Gastrocnemius medialis (tissue), 4 donors: ENCODE measurements at regions not wholly inside any gene's neighbourhood (a gene's known extent, or its start where the extent isn't known, plus 50 kb on each side); places are given as distances from the start of the nearest gene placed in this dataset.
"Not testable (repeated sequence)": the region's sequence is repeated elsewhere in the genome, so short reads cannot be mapped to it uniquely, and the experiment has no call there.

Source experiments
- ATAC-seq, 2 donors: fragments of 150-250 bp; one replicate each; pipeline ENCODE4 v1.9.1; 2016
- DNase-seq, 2 donors: peaks; one replicate each; pipeline ENCODE4 v3.0.0-alpha.2; 2019
- H3K27ac ChIP-seq, 4 donors: fragments of 200-600 bp; sonication (generic); 1 replicate in 1 of 4; 2 replicates in 3 of 4; pipeline ENCODE4 v1.5.1; 2016 to 2018; ENCODE audit warnings: mild to moderate bottlenecking in 2 of 4, moderate library complexity in 1 of 4
- H3K27me3 ChIP-seq, 3 donors: fragments of 200-600 bp; sonication (generic) in 2 of 3; 1 replicate in 1 of 3; 2 replicates in 2 of 3; pipeline versions ENCODE4 v1.5.1 to v1.6.0; 2016 to 2019; ENCODE audit warnings: mild to moderate bottlenecking in 1 of 3, moderate library complexity in 1 of 3
- H3K36me3 ChIP-seq, 2 donors: fragments of 200-600 bp; sonication (generic) in 1 of 2; one replicate each; pipeline ENCODE4 v1.5.1; 2017 to 2018
- H3K4me1 ChIP-seq, 2 donors: fragments of 200-600 bp; sonication (generic) in 1 of 2; one replicate each; pipeline ENCODE4 v1.5.1; 2016 to 2017; ENCODE audit warnings: mild to moderate bottlenecking in 2 of 2
- H3K4me3 ChIP-seq, 4 donors: fragments of 200-600 bp; sonication (generic) in 3 of 4; 1 replicate in 1 of 4; 2 replicates in 3 of 4; pipeline ENCODE4 v1.5.1; 2016 to 2019; ENCODE audit warnings: mild to moderate bottlenecking in 2 of 4
- H3K9me3 ChIP-seq, 3 donors: fragments of 200-600 bp; sonication (generic) in 2 of 3; 1 replicate in 1 of 3; 2 replicates in 2 of 3; pipeline ENCODE4 v1.5.1; 2016 to 2019
- POLR2A ChIP-seq, 2 donors: fragments of 450-650 bp; IDR thresholded peaks; one replicate each; pipeline ENCODE4 v1.6.1; 2017; ENCODE audit warnings: antibody characterized with exemption in 2 of 2, mild to moderate bottlenecking in 2 of 2, moderate library complexity in 2 of 2
- in situ Hi-C, 4 donors: fragments of 200-750 bp; cut with MboI; loops; one replicate each; pipeline versions ENCODE4 v1.15.0 to v1.8.0; 2017; ENCODE audit warnings: low sequenced_read_pairs in 4 of 4
- intact Hi-C: fragments of 100-400 bp; cut with DNase I; formaldehyde crosslinking; loops from one replicate; pipeline ENCODE4 v1.15.1; 2023; ENCODE audit warnings: low total_unique reads
- TF ChIP-seq, protein P1 (sequence below), 5 experiments: fragments of 450-650 bp in 3 of 5; fragments of 200-600 bp in 2 of 5; sonication (generic) in 2 of 5; IDR thresholded peaks in 4 of 5; conservative IDR thresholded peaks in 1 of 5; 1 replicate in 4 of 5; 2 replicates in 1 of 5; pipeline ENCODE4 v1.5.1; 2016 to 2019; ENCODE audit warnings: antibody characterized with exemption in 5 of 5, mild to moderate bottlenecking in 3 of 5, moderate library complexity in 3 of 5

DNA sequence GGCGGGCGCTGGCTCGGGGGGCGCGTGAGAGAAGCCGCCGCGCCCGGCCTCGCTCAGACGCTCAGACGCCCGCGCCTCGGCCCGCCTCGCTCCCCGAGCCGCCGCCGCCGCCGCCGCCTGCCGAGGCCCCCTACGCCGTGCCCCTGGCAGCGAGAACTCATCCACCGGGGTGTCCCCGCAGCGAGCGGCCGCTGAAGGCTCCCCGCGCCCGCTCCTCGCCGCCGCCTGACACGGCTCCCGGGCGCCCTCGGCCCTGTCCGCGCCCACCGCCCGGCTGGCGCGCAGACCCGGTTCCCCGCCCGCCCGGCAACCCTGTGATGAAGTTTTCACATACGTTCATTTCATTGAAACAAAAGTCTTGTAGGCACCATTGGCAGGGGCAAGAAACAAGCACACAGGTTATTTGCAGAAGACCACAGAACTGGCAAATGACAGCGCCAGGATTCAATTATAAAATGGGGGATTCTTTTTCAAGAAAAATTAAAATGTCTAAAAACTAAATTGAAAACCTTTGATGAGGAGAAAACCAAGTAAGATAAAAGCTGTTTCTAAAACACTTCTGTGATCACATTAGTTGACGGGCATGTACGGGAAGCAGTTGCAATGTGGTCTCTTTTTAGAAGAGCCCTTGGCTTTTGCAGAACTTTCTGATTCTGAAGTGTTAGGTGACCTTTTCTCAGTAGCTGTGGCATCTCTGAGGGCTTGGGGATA lies 50.5 kb upstream of the TUBA3D start:
- no peaks in the 10 kb centered on the region for H3K36me3 ChIP-seq
- no peak overlapping the region for H3K4me3 ChIP-seq
- peaks cover 33 to 49% (median 37%) of the 10 kb centered on the region in 3 donors for H3K27me3 ChIP-seq
- no peak overlapping the region for H3K27ac ChIP-seq
- intact Hi-C loops (no loop called here), in situ Hi-C loops (no loop called here)
- no peaks in the 10 kb centered on the region for H3K9me3 ChIP-seq
- DNase-seq (no peak), ATAC-seq (no peak)
- TF ChIP-seq POLR2A (IDR thresholded peaks at IDR 0.05): no peak
- TF ChIP-seq, protein P1, sequence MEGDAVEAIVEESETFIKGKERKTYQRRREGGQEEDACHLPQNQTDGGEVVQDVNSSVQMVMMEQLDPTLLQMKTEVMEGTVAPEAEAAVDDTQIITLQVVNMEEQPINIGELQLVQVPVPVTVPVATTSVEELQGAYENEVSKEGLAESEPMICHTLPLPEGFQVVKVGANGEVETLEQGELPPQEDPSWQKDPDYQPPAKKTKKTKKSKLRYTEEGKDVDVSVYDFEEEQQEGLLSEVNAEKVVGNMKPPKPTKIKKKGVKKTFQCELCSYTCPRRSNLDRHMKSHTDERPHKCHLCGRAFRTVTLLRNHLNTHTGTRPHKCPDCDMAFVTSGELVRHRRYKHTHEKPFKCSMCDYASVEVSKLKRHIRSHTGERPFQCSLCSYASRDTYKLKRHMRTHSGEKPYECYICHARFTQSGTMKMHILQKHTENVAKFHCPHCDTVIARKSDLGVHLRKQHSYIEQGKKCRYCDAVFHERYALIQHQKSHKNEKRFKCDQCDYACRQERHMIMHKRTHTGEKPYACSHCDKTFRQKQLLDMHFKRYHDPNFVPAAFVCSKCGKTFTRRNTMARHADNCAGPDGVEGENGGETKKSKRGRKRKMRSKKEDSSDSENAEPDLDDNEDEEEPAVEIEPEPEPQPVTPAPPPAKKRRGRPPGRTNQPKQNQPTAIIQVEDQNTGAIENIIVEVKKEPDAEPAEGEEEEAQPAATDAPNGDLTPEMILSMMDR (IDR thresholded peaks at IDR 0.05 in 4 of 5, conservative IDR thresholded peaks at IDR 0.05 in 1 of 5): no peak
- H3K4me1 ChIP-seq: no peaks in the 10 kb centered on the region

DNA sequence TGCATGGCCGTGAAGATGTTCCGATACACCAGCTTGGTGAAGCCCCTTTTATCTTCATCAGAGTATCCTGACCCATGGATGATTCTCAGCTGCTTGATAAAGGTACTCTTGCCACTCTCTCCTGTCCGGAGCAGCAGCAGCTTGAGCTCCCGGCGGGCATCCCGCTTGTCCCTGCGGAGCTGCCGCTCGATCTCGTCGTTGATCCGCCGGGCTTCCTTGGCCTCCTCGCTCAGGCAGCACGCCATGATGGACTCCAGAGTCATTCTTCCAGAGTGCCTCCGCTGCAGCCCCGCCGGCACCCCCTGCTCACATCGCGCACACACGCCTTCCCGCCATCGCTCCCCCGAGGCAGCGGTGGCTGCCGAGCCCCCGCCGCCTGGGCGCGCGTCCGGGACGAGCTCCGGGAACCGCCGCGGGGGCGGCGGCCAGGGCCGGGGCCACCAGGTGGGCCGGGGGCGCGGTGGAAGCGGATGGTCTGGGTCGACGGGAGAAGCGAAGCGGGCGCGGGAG lies 51.3 kb upstream of the TUBA3D start:
- ATAC-seq, H3K4me1 ChIP-seq, H3K4me3 ChIP-seq, H3K36me3 ChIP-seq, H3K9me3 ChIP-seq, intact Hi-C loops, H3K27ac ChIP-seq, DNase-seq: not testable (repeated sequence)
- in situ Hi-C loops: loop anchor here in 1 of 4 donors (25.0 kb wide), 1 partner anchor 713 kb away; no protein-coding TSS in a partner anchor
- peaks cover 33 to 48% (median 37%) of the 10 kb centered on the region in 3 donors for H3K27me3 ChIP-seq

DNA sequence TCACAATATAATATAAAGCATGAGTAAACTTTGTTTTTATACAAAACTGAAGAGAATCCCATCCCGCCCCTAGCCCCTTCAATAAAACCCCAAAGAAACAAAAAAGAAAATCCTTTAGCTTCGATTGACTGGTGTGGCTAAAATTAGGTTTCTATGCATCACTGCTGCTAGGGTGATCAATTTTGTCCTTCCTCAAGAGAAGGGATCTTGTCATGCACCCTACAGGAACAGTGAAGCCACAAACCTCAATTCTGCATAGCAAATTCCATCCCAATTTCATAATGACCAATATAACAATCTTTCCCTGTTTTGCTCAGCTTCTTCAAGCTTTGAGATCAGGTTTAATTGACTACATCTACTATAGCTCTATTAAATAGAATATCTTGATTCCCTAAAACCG lies 55.2 kb upstream of the TUBA3D start:
- DNase-seq, H3K9me3 ChIP-seq, H3K4me3 ChIP-seq, intact Hi-C loops, H3K4me1 ChIP-seq, ATAC-seq, H3K27ac ChIP-seq, H3K36me3 ChIP-seq: not testable (repeated sequence)
- in situ Hi-C loops: loop anchor here in 1 of 4 donors (25.0 kb wide), 1 partner anchor 717 kb away; no protein-coding TSS in a partner anchor
- H3K27me3 ChIP-seq: peaks cover 15 to 21% (median 21%) of the 10 kb centered on the region in 3 donors

DNA sequence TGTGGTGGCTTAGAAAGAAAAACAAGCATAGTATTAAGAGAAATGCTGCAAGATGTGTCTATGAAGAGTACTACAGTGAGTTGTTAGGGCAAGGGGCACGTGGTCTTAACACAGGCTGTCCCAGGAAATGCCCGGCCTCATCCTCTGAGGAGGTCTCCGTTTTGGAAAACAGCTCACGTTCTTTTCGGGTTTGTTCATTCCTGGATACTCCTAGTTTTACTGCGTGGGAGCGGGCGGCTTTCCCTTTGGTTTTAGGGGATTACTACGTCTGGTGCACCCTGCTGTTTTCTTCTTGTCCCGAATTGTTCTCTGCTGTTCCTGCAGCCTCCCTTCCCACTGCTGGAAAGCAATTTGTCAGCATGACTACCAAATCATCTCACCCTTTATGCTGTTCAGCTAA lies 55.5 kb upstream of the RAB6D start:
- ATAC-seq (no peak), DNase-seq (no peak)
- Histone ChIP-seq H3K9me3 (no peaks in the 10 kb centered on the region), H3K27ac (no peak overlapping the region), H3K4me1 (no peaks in the 10 kb centered on the region), H3K4me3 (no peak overlapping the region), H3K36me3 (no peaks in the 10 kb centered on the region), H3K27me3 (peaks cover 9 to 15% (median 14%) of the 10 kb centered on the region in 3 donors)
- in situ Hi-C loops: loop anchor here in 1 of 4 donors (25.0 kb wide), 1 partner anchor 718 kb away; no protein-coding TSS in a partner anchor
- intact Hi-C loops: no loop called here
- TF ChIP-seq, protein P1 (IDR thresholded peaks at IDR 0.05 in 4 of 5, conservative IDR thresholded peaks at IDR 0.05 in 1 of 5): no peak
- TF ChIP-seq POLR2A (IDR thresholded peaks at IDR 0.05): no peak

DNA sequence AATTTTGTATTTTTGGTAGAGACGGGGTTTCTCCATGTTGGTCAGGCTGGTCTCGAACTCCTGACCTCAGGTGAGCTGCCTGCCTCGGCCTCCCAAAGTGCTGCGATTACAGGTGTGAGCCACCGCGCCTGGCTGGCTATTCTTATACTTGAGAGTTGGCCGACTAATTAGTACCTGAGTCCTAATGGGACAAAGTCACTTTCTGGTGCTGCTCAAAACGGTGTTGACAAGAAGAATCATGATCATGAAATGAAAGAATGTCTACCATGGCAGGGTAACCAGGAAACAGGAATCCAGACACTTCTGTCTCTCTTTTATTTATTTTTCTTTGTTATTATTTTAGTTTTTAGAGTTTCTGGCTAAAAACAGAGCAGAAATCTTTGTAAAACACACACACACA lies 54.7 kb upstream of the RAB6D start:
- no peaks in the 10 kb centered on the region for H3K9me3 ChIP-seq
- DNase-seq: no peak
- H3K4me3 ChIP-seq: no peak overlapping the region
- ATAC-seq: no peak
- H3K27me3 ChIP-seq: peaks cover under 1 to 6% (median 5%) of the 10 kb centered on the region in 3 donors
- no peak for TF ChIP-seq POLR2A (IDR thresholded peaks at IDR 0.05)
- TF ChIP-seq, protein P1 (IDR thresholded peaks at IDR 0.05 in 4 of 5, conservative IDR thresholded peaks at IDR 0.05 in 1 of 5): no peak
- intact Hi-C loops (no loop called here), in situ Hi-C loops (loop anchor here in 1 of 4 donors (25.0 kb wide), 1 partner anchor 719 kb away; no protein-coding TSS in a partner anchor)
- no peaks in the 10 kb centered on the region for H3K4me1 ChIP-seq
- H3K27ac ChIP-seq: no peak overlapping the region
- H3K36me3 ChIP-seq: no peaks in the 10 kb centered on the region
